Endothelial cell of umbilical vein (primary cell): ENCODE measurements at regions not wholly inside any gene's neighbourhood (a gene's known extent, or its start where the extent isn't known, plus 50 kb on each side); places are given as distances from the start of the nearest gene placed in this dataset.

Source experiments
- CTCF ChIP-seq, 2 donors: IDR thresholded peaks; 1 replicate in 1 of 2; 2 replicates in 1 of 2; pipeline ENCODE4 v1.5.1; 2011; ENCODE audit warnings: low read length in 2 of 2, mild to moderate bottlenecking in 2 of 2, moderate library complexity in 2 of 2, control low read depth in 1 of 2, inconsistent platforms in 1 of 2, low read depth in 1 of 2; ENCODE audit not compliant: insufficient read depth in 1 of 2; ENCODE audit errors: extremely low read depth in 1 of 2
- GATA2 ChIP-seq: IDR thresholded peaks from 2 replicates; pipeline ENCODE4 v1.7.0; 2011; ENCODE audit warnings: low read depth, mild to moderate bottlenecking, moderate library complexity, mixed read lengths, low read length; ENCODE audit not compliant: insufficient read length, insufficient read depth
- MAX ChIP-seq: IDR thresholded peaks from 2 replicates; pipeline ENCODE4 v1.6.1; 2011; ENCODE audit not compliant: insufficient read depth, insufficient read length

- TF ChIP-seq GATA2 = no peak
- no peak for TF ChIP-seq MAX
- no peak for TF ChIP-seq CTCF (IDR thresholded peaks at IDR 0.05; ENCODE audit: extremely low read depth in 1 of 2, insufficient read depth in 1 of 2, low read depth in 1 of 2, low read length in 2 of 2)
These were observed 102.7 kb upstream of the MEIS2 start for GRCh38 chr15:37203050-37203449.
